A549 (cell line): ENCODE measurements at regions not wholly inside any gene's neighbourhood (a gene's known extent, or its start where the extent isn't known, plus 50 kb on each side); places are given as distances from the start of the nearest gene placed in this dataset.
"Not testable (repeated sequence)": the region's sequence is repeated elsewhere in the genome, so short reads cannot be mapped to it uniquely, and the experiment has no call there.

ENCODE experiments used
- ATAC-seq, 2 experiments: fragments of 200-7000 bp in 1 of 2; fragments of >200 bp in 1 of 2; cut with Nextera tagmentation in 1 of 2; cut with Tn5 transposase in 1 of 2; 3 replicates each; pipeline versions ENCODE4 v1.8.0 to v1.9.1; 2018 to 2020; ENCODE audit warnings: mild to moderate bottlenecking in 1 of 2, moderate library complexity in 1 of 2
- CTCF ChIA-PET: fragments of 300-600 bp; sonication (Branson Sonifier 250); formaldehyde crosslinking; extraction: SDS; loops from one replicate; lab custom pipeline; 2021; ENCODE audit warnings: antibody characterized with exemption, inconsistent platforms; lab: Yijun Ruan, JAX
- POLR2A ChIA-PET: fragments of 350-600 bp; formaldehyde crosslinking; extraction: SDS; loops from one replicate; lab custom pipeline; 2021; ENCODE audit warnings: antibody characterized with exemption, inconsistent platforms; lab: Yijun Ruan, JAX
- DNase-seq, 2 experiments: peaks; one replicate each; pipeline versions ENCODE4 v3.0.0 to v3.0.0-alpha.2; 2011 to 2016; ENCODE audit warnings: low read depth in 1 of 2, low spot score in 1 of 2
- FAIRE-seq: peaks from 2 replicates; lab custom pipeline; 2011; peaks lifted over from hg19 to GRCh38; lab: Jason Lieb, UNC
- H3K27ac ChIP-seq, 2 experiments: fragments of >200 bp; sonication (Bioruptor Twin); formaldehyde crosslinking; 3 replicates each; pipeline ENCODE4 v1.5.1; 2016 to 2017
- H3K4me1 ChIP-seq: fragments of >200 bp; sonication (Bioruptor Twin); formaldehyde crosslinking; 3 replicates; pipeline ENCODE4 v1.6.1; 2016
- H3K4me2 ChIP-seq: fragments of >200 bp; sonication (Bioruptor Twin); formaldehyde crosslinking; 3 replicates; pipeline ENCODE4 v1.6.1; 2016
- H3K4me3 ChIP-seq: fragments of >200 bp; sonication (Bioruptor Twin); formaldehyde crosslinking; 3 replicates; pipeline ENCODE4 v1.5.1; 2016
- H3K9me3 ChIP-seq: fragments of >200 bp; sonication (Bioruptor Twin); formaldehyde crosslinking; 3 replicates; pipeline ENCODE4 v1.6.1; 2016
- CHD2 ChIP-seq: fragments of 150-350 bp; IDR thresholded peaks from 2 replicates; pipeline ENCODE4 v1.6.1; 2014; ENCODE audit warnings: low read length; ENCODE audit not compliant: partially characterized antibody
- ESRRA ChIP-seq: fragments of 150-350 bp; IDR thresholded peaks from 2 replicates; pipeline ENCODE4 v1.6.1; 2014; ENCODE audit warnings: mild to moderate bottlenecking, low read length, borderline replicate concordance
- FOSL2 ChIP-seq, 2 experiments: fragments of 450-650 bp in 1 of 2; fragments of >200 bp in 1 of 2; sonication (Bioruptor Twin) in 1 of 2; formaldehyde crosslinking; IDR thresholded peaks; 2 replicates each; pipeline versions ENCODE4 v1.5.0 to v1.6.1; 2016 to 2020; ENCODE audit warnings: mild to moderate bottlenecking in 1 of 2, moderate library complexity in 1 of 2
- FOXS1 ChIP-seq: fragments of 250-450 bp; sonication (Bioruptor Pico); IDR thresholded peaks from 2 replicates; pipeline ENCODE4 v1.5.0; 2020; ENCODE audit warnings: mild to moderate bottlenecking, moderate library complexity
- HDAC2 ChIP-seq: fragments of 200-600 bp; sonication (generic); IDR thresholded peaks from 2 replicates; pipeline ENCODE4 v1.6.1; 2016
- HOXB5 ChIP-seq: fragments of 250-450 bp; sonication (Bioruptor Pico); IDR thresholded peaks from 2 replicates; pipeline ENCODE4 v1.5.0; 2020; ENCODE audit warnings: mild to moderate bottlenecking, moderate library complexity
- JUNB ChIP-seq: fragments of >200 bp; sonication (Bioruptor Twin); formaldehyde crosslinking; IDR thresholded peaks from 2 replicates; pipeline ENCODE4 v1.6.1; 2016
- MYC ChIP-seq: IDR thresholded peaks from 2 replicates; pipeline ENCODE4 v1.6.1; 2012; ENCODE audit warnings: mild to moderate bottlenecking, inconsistent platforms, low read length, improper control_type of control experiment, borderline replicate concordance
- NFE2L2 ChIP-seq: fragments of 150-350 bp; conservative IDR thresholded peaks from 2 replicates; pipeline ENCODE4 v1.6.1; 2014; ENCODE audit warnings: low read length
- RNF2 ChIP-seq: fragments of 200-600 bp; sonication (generic); IDR thresholded peaks from 2 replicates; pipeline ENCODE4 v1.6.1; 2016; ENCODE audit warnings: low read depth, mild to moderate bottlenecking, antibody characterized with exemption, moderate library complexity, borderline replicate concordance
- SMC3 ChIP-seq: fragments of >200 bp; sonication (Bioruptor Twin); formaldehyde crosslinking; IDR thresholded peaks from 3 replicates; pipeline ENCODE4 v1.6.1; 2018; ENCODE audit warnings: inconsistent platforms
- WGBS: methylation state at CpG from one replicate; pipeline ENCODE4 v1.1.6; 2017; ENCODE audit errors: missing lambda C conversion rate; 5-methylcytosine and 5-hydroxymethylcytosine counted together
- TF ChIP-seq, protein P1 (sequence below): fragments of >200 bp; sonication (Bioruptor Twin); formaldehyde crosslinking; IDR thresholded peaks from 3 replicates; pipeline ENCODE4 v1.6.1; 2016
- TF ChIP-seq, protein P2 (sequence below): fragments of 150-350 bp; IDR thresholded peaks from 2 replicates; pipeline ENCODE4 v1.6.1; 2014; ENCODE audit warnings: low read depth, mild to moderate bottlenecking, low read length
- TF ChIP-seq, protein P3 (sequence below): fragments of 450-650 bp; IDR thresholded peaks from 2 replicates; pipeline ENCODE4 v1.6.1; 2014; ENCODE audit warnings: antibody characterized with exemption

DNA sequence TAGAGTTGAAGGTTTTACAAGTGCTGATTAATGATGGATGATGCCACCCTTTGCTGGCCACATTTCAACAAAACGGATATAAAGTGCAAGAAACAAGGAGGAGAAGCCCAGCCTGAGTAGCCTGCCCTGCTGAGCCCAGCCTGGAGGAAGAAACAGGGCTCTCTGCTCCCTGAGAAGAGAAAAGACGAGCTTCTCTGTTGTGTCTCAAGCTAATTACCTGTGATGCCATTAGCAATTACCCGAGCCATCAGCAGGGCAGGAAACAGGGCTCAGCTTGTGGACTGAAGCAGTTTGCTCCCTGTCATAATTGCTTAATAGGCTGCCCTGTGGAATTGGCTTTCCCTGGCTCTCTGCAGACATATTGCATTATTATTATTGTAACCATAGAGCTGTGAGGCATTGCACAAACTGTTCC lies 709.3 kb upstream of the AUTS2 start:
- H3K27ac ChIP-seq = no peak overlapping the region
- TF ChIP-seq, protein P1, sequence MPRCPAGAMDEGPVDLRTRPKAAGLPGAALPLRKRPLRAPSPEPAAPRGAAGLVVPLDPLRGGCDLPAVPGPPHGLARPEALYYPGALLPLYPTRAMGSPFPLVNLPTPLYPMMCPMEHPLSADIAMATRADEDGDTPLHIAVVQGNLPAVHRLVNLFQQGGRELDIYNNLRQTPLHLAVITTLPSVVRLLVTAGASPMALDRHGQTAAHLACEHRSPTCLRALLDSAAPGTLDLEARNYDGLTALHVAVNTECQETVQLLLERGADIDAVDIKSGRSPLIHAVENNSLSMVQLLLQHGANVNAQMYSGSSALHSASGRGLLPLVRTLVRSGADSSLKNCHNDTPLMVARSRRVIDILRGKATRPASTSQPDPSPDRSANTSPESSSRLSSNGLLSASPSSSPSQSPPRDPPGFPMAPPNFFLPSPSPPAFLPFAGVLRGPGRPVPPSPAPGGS = no peak
- TF ChIP-seq MYC (no peak), CHD2 (no peak)
- TF ChIP-seq, all 56 proteins: peak for 0
- CTCF ChIA-PET = no interaction called here
- no peak overlapping the region for H3K4me2 ChIP-seq
- POLR2A ChIA-PET = no interaction called here
- H3K4me1 ChIP-seq = peaks cover 11% of the 10 kb centered on the region; the same call in 2 of the 3 replicates
- ATAC-seq (no peak), DNase-seq (no peak), FAIRE-seq (no peak)
- WGBS = 50% methylated on average over 3 of the region's 3 CpGs
- no peak overlapping the region for H3K4me3 ChIP-seq
- H3K9me3 ChIP-seq = no peaks in the 10 kb centered on the region

DNA sequence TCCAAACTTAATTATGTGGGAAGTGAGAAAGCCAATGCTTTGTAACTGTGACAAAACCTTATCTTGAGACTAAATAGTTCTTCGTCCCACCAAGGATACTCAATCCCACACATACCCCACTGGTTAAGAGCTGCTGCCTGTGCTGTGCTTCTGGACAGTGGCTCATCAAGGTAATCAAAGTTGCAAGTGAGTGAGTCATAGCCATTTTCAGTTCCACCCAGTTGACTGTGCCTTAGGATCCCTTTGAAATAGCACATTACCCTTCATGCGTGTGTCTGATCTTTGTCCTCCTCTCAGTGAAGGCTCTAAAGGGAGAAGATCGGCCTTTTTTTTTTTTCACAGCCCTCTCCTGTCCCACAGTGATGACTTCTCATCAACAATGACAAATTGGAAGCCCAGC lies 706.0 kb upstream of the AUTS2 start:
- Histone ChIP-seq H3K27ac (peak overlapping the region in 1 of 2 experiments; percentile 60; a peak in 3 of 6 replicates), H3K4me3 (no peak overlapping the region), H3K9me3 (no peaks in the 10 kb centered on the region), H3K4me2 (peak overlapping the region; percentile 36), H3K4me1 (peaks cover 11% of the 10 kb centered on the region; the same call in 2 of the 3 replicates)
- WGBS = 27% methylated on average over 3 of the region's 3 CpGs
- FAIRE-seq (peak; percentile 61), DNase-seq (peak; percentile 19 to 43), ATAC-seq (peak; percentile 30 to 49; a peak in 1 of 6 replicates)
- POLR2A ChIA-PET = no interaction called here
- TF ChIP-seq JUNB (peak; percentile 21; the same call in 1 of the 2 replicates), FOSL2 (IDR thresholded peaks at IDR 0.05) (0 out of 2 replicates have a peak, but pooled peaks have one; percentile 21), FOSL2 (CRISPR knock-in tag; IDR thresholded peaks at IDR 0.05) (no peak; the same call in 1 of the 2 replicates)
- TF ChIP-seq, protein P2, sequence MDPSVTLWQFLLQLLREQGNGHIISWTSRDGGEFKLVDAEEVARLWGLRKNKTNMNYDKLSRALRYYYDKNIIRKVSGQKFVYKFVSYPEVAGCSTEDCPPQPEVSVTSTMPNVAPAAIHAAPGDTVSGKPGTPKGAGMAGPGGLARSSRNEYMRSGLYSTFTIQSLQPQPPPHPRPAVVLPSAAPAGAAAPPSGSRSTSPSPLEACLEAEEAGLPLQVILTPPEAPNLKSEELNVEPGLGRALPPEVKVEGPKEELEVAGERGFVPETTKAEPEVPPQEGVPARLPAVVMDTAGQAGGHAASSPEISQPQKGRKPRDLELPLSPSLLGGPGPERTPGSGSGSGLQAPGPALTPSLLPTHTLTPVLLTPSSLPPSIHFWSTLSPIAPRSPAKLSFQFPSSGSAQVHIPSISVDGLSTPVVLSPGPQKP = no peak
- CTCF ChIA-PET = no interaction called here

DNA sequence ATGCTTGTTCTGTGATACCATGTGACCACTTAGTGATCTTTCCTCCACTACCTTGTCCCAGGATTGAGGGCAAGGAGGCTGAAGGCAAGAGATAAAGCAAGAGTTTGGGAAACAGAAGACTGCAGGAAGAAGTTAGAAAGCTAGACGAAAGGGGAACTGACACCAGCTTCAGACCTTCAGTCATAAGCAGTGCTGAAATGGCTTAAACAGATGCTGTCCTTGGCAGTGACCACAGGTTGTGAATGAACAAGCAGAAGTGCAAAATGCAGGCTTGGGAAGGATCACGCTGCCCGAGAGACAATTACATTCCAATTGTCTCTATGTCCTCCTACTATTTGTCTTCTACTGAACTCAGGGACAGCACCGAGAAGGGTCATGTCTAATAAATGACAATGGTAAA lies 704.9 kb upstream of the AUTS2 start:
- FAIRE-seq = no peak
- H3K27ac ChIP-seq = no peak overlapping the region
- no peaks in the 10 kb centered on the region for H3K9me3 ChIP-seq
- H3K4me1 ChIP-seq = peaks cover 11% of the 10 kb centered on the region; the same call in 2 of the 3 replicates
- ChIA-PET POLR2A (no interaction called here), CTCF (no interaction called here)
- WGBS = 75% methylated on average over 4 of the region's 4 CpGs
- H3K4me3 ChIP-seq = no peak overlapping the region
- no peak for ATAC-seq
- no peak overlapping the region for H3K4me2 ChIP-seq
- no peak for TF ChIP-seq SMC3
- no peak for TF ChIP-seq HDAC2
- no peak for TF ChIP-seq FOSL2 (IDR thresholded peaks at IDR 0.05)
- TF ChIP-seq FOSL2 (CRISPR knock-in tag; IDR thresholded peaks at IDR 0.05) = no peak
- no peak for TF ChIP-seq RNF2
- no peak for TF ChIP-seq ESRRA
- TF ChIP-seq HOXB5 (CRISPR knock-in tag) = no peak
- no peak for TF ChIP-seq FOXS1
- TF ChIP-seq NFE2L2 = no peak
- TF ChIP-seq, protein P3, sequence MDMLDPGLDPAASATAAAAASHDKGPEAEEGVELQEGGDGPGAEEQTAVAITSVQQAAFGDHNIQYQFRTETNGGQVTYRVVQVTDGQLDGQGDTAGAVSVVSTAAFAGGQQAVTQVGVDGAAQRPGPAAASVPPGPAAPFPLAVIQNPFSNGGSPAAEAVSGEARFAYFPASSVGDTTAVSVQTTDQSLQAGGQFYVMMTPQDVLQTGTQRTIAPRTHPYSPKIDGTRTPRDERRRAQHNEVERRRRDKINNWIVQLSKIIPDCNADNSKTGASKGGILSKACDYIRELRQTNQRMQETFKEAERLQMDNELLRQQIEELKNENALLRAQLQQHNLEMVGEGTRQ = no peak
- DNase-seq = no peak

DNA sequence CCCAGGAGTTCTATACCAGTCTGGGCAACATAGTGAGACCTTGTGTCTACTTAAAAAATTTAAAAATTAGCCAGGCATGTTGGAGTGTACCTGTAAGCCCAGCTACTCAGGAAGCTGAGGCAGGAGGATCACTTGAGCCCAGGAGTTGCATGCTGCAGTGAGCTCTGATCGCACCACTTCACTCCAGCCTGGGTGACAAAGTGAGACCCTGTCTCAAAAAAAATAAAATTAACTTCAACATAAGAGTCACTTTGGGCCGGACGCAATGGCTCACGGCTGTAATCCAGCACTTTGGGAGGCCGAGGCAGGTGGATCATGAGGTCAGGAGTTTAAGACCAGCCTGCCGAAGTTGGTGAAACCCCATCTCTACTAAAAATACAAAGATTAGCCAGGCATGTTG lies 699.1 kb upstream of the AUTS2 start:
- H3K4me3 ChIP-seq, H3K9me3 ChIP-seq, CTCF ChIA-PET, H3K4me1 ChIP-seq, ATAC-seq, POLR2A ChIA-PET, H3K4me2 ChIP-seq, DNase-seq, FAIRE-seq, H3K27ac ChIP-seq: not testable (repeated sequence)
- 92% methylated on average over 6 of the region's 6 CpGs for WGBS
